ENCODE measurements at regions not wholly inside any gene's neighbourhood (a gene's known extent, or its start where the extent isn't known, plus 50 kb on each side); places are given as distances from the start of the nearest gene placed in this dataset.

- TF ChIP-seq, protein P1, sequence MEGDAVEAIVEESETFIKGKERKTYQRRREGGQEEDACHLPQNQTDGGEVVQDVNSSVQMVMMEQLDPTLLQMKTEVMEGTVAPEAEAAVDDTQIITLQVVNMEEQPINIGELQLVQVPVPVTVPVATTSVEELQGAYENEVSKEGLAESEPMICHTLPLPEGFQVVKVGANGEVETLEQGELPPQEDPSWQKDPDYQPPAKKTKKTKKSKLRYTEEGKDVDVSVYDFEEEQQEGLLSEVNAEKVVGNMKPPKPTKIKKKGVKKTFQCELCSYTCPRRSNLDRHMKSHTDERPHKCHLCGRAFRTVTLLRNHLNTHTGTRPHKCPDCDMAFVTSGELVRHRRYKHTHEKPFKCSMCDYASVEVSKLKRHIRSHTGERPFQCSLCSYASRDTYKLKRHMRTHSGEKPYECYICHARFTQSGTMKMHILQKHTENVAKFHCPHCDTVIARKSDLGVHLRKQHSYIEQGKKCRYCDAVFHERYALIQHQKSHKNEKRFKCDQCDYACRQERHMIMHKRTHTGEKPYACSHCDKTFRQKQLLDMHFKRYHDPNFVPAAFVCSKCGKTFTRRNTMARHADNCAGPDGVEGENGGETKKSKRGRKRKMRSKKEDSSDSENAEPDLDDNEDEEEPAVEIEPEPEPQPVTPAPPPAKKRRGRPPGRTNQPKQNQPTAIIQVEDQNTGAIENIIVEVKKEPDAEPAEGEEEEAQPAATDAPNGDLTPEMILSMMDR (IDR thresholded peaks at IDR 0.05), result no peak
- no peak for ATAC-seq
Observed at GRCh38 chr5:116371935-116372334, 202.7 kb downstream of the SEMA6A start.

GRCh38 chr5:116371431-116371830 is 203.2 kb downstream of the SEMA6A start:
- TF ChIP-seq, protein P1 (IDR thresholded peaks at IDR 0.05), result no peak
- peaks cover 3% of the 10 kb centered on the region for H3K4me1 ChIP-seq (ENCODE audit: low read depth)
- no peak overlapping the region for H3K4me3 ChIP-seq
- intact Hi-C loops (cut with DNase I, micrococcal nuclease), result no loop called here
- DNase-seq (no peak), ATAC-seq (peak; percentile 65)
- no peaks in the 10 kb centered on the region for H3K36me3 ChIP-seq (ENCODE audit: low read depth)
- no peaks in the 10 kb centered on the region for H3K9me3 ChIP-seq

More at GRCh38 chr5:116371935-116372334, 202.7 kb downstream of the SEMA6A start:
- Histone ChIP-seq H3K4me1 (ENCODE audit: low read depth) (peaks cover 3% of the 10 kb centered on the region), H3K9me3 (no peaks in the 10 kb centered on the region), H3K4me3 (no peak overlapping the region), H3K36me3 (ENCODE audit: low read depth) (no peaks in the 10 kb centered on the region)
- intact Hi-C loops (cut with DNase I, micrococcal nuclease), result no loop called here
- DNase-seq, result no peak

GRCh38 chr5:116370886-116371285 is 203.7 kb downstream of the SEMA6A start:
- Histone ChIP-seq H3K36me3 (ENCODE audit: low read depth) (no peaks in the 10 kb centered on the region), H3K4me3 (no peak overlapping the region), H3K9me3 (no peaks in the 10 kb centered on the region), H3K4me1 (ENCODE audit: low read depth) (peaks cover 3% of the 10 kb centered on the region)
- DNase-seq (no peak), ATAC-seq (peak; percentile 45)
- intact Hi-C loops (cut with DNase I, micrococcal nuclease), result no loop called here
- TF ChIP-seq, protein P1 (IDR thresholded peaks at IDR 0.05), result no peak

DNA sequence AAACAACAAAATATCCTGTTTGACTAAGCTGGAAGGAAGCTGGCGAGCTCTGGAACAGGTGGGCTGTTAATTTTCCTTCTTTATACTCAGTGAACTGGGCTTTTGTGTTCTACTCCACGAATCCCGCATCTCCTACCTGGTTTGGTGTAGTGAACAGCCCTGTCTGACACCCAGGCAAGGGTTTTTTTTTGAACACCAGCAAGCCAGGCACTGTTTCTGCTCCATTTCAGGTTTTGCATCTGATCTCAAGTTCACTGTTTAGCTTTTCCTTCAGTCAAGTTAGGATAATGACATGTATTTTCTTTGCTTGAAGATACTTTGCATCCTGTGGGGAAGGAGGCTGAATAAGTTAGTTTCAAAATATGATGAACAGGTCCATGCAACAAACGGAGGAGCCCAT is 204.5 kb downstream of the SEMA6A start:
- Histone ChIP-seq H3K36me3 (ENCODE audit: low read depth) (no peaks in the 10 kb centered on the region), H3K4me3 (no peak overlapping the region), H3K4me1 (ENCODE audit: low read depth) (peaks cover 3% of the 10 kb centered on the region), H3K9me3 (no peaks in the 10 kb centered on the region)
- intact Hi-C loops (cut with DNase I, micrococcal nuclease), result no loop called here
- no peak for ATAC-seq
- no peak for DNase-seq
- TF ChIP-seq, protein P1 (IDR thresholded peaks at IDR 0.05), result no peak

- DNase-seq, result no peak
- no peaks in the 10 kb centered on the region for H3K36me3 ChIP-seq (ENCODE audit: low read depth)
- TF ChIP-seq, protein P1 (IDR thresholded peaks at IDR 0.05), result no peak
- H3K4me3 ChIP-seq, result no peak overlapping the region
- H3K4me1 ChIP-seq (ENCODE audit: low read depth), result no peaks in the 10 kb centered on the region
- no peaks in the 10 kb centered on the region for H3K9me3 ChIP-seq
- intact Hi-C loops (cut with DNase I, micrococcal nuclease), result no loop called here
- no peak for ATAC-seq
Observed at GRCh38 chr5:116365006-116365496, 209.6 kb downstream of the SEMA6A start.

DNA sequence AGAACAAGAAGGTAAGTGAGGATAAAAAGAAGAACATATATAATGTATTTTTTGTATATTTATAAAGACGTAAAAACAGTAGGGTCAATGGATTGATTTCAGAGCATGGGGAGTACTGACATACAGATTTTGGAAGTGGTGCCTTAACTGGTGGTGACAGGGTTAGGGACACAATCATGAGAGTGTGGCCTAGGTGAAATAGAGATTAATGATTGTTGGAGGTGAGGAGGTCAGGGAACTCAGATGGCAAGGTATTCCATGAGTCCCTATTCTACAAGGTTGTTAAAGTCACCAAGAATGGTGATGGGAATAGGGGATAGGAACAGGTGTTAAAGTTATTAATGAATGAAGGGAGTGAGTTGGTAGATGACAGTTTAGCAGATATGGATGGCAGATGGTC is 210.8 kb downstream of the SEMA6A start:
- TF ChIP-seq, protein P1 (IDR thresholded peaks at IDR 0.05), result no peak
- H3K9me3 ChIP-seq, result no peaks in the 10 kb centered on the region
- no peak for ATAC-seq
- intact Hi-C loops (cut with DNase I, micrococcal nuclease), result no loop called here
- no peaks in the 10 kb centered on the region for H3K4me1 ChIP-seq (ENCODE audit: low read depth)
- H3K36me3 ChIP-seq (ENCODE audit: low read depth), result no peaks in the 10 kb centered on the region
- no peak for DNase-seq
- H3K4me3 ChIP-seq, result no peak overlapping the region
